PC-9 (cell line): ENCODE measurements at regions not wholly inside any gene's neighbourhood (a gene's known extent, or its start where the extent isn't known, plus 50 kb on each side); places are given as distances from the start of the nearest gene placed in this dataset.

ENCODE experiments used
- BruUV-seq: library from RNA; stranded (reverse); fragments of 400-500 nt; replicated peaks from 2 replicates; lab custom pipeline; 2021; lab: Mats Ljungman, UMichigan
- CTCF ChIA-PET: fragments of 300-600 bp; sonication (Branson Sonifier 250); formaldehyde crosslinking; loops from one replicate; lab custom pipeline; 2022; ENCODE audit warnings: antibody characterized with exemption; lab: Charles Lee
- POLR2A ChIA-PET: fragments of 300-600 bp; sonication (Branson Sonifier 250); formaldehyde crosslinking; loops from one replicate; lab custom pipeline; 2022; ENCODE audit warnings: antibody characterized with exemption; ENCODE audit not compliant: unreplicated experiment; lab: Charles Lee
- DNase-seq, 2 experiments: peaks; one replicate each; pipeline versions ENCODE4 v3.0.0 to v3.0.0-alpha.2; 2015 to 2022; ENCODE audit warnings: mixed read lengths in 1 of 2
- H2AFZ ChIP-seq: fragments of 200-600 bp; sonication (generic); 2 replicates; pipeline ENCODE4 v1.8.1; 2017; ENCODE audit warnings: antibody characterized with exemption
- H3F3A ChIP-seq: fragments of 200-600 bp; sonication (generic); 2 replicates; pipeline ENCODE4 v1.8.1; 2017; ENCODE audit warnings: antibody characterized with exemption, mild to moderate bottlenecking, low read depth; ENCODE audit not compliant: insufficient read depth
- H3K27ac ChIP-seq: fragments of 200-600 bp; sonication (generic); 2 replicates; pipeline ENCODE4 v1.6.1; 2016; ENCODE audit warnings: mixed run types
- H3K27me3 ChIP-seq: fragments of 200-600 bp; sonication (generic); 2 replicates; pipeline ENCODE4 v1.6.1; 2016; ENCODE audit warnings: low read depth, mixed run types; ENCODE audit not compliant: insufficient read depth
- H3K36me3 ChIP-seq: fragments of 200-600 bp; sonication (generic); 2 replicates; pipeline ENCODE4 v1.6.1; 2016; ENCODE audit warnings: low read depth, mixed run types
- H3K4me1 ChIP-seq: fragments of 200-600 bp; sonication (generic); replicated peaks from 2 replicates; pipeline ENCODE4 v1.6.1; 2016; ENCODE audit warnings: mixed run types; ENCODE audit not compliant: insufficient read depth
- H3K4me2 ChIP-seq: fragments of 200-600 bp; sonication (generic); 2 replicates; pipeline ENCODE4 v1.6.1; 2017; ENCODE audit warnings: mixed run types
- H3K4me3 ChIP-seq: fragments of 200-600 bp; sonication (generic); 2 replicates; pipeline ENCODE4 v1.6.1; 2016; ENCODE audit warnings: mixed run types
- H3K79me2 ChIP-seq: fragments of 200-600 bp; sonication (generic); 2 replicates; pipeline ENCODE4 v1.6.1; 2017; ENCODE audit warnings: low read depth, mixed run types
- H3K9me2 ChIP-seq: fragments of 200-600 bp; sonication (generic); 2 replicates; pipeline ENCODE4 v1.8.1; 2017; ENCODE audit warnings: mild to moderate bottlenecking; ENCODE audit not compliant: insufficient read depth
- H3K9me3 ChIP-seq: fragments of 200-600 bp; sonication (generic); 2 replicates; pipeline ENCODE4 v1.8.1; 2016; ENCODE audit warnings: low read depth; ENCODE audit not compliant: insufficient read depth
- H4K20me1 ChIP-seq: fragments of 200-600 bp; sonication (generic); 2 replicates; pipeline ENCODE4 v1.8.1; 2017; ENCODE audit not compliant: insufficient read depth
- EZH2 ChIP-seq: fragments of 200-600 bp; sonication (generic); IDR thresholded peaks from 2 replicates; pipeline ENCODE4 v1.8.0; 2017; ENCODE audit warnings: antibody characterized with exemption, low read depth
- intact Hi-C: fragments of 100-400 bp; cut with micrococcal nuclease; formaldehyde crosslinking; loops from one replicate; pipeline ENCODE4 v1.10.0; 2022; ENCODE audit not compliant: unreplicated experiment
- TF ChIP-seq, protein P1 (sequence below): fragments of 200-600 bp; sonication (generic); conservative IDR thresholded peaks from 2 replicates; pipeline ENCODE4 v1.6.1; 2017; ENCODE audit warnings: mixed run types, antibody characterized with exemption, mild to moderate bottlenecking, moderate library complexity

DNA sequence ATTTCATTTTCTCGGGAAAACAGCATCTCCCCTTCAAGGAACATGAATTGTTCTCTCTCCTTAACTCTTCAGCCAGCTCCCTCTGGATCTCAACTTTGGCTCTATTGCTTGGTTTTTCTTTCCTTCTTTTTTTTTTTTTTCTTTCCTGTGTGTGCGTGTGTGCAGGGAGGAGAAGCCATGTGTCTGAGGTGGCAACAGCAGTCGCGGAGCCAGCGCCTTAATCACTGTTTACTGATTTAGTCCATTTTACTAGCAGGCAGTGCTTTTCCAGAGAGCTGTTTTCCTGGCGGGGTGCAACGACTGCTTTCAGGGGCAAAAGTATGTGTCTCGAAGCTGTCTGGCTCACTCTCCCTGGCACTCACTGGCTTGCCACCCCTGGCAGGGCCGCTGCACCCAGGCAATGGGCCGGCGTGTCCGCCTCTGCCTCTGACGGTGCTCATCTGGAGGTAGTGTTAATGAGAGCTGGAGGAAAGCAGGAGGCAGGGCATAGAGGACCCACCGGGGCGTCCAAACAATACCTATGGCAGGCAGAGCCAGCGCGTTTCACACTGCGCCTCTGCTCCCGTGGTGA is 835.4 kb upstream of the NR2F2 start:
- no peaks in the 10 kb centered on the region for H4K20me1 ChIP-seq
- no peaks in the 10 kb centered on the region for H3K9me2 ChIP-seq
- H3F3A ChIP-seq = no peaks in the 10 kb centered on the region
- no peaks in the 10 kb centered on the region for H3K27me3 ChIP-seq
- H3K4me2 ChIP-seq = no peak overlapping the region
- TF ChIP-seq, protein P1, sequence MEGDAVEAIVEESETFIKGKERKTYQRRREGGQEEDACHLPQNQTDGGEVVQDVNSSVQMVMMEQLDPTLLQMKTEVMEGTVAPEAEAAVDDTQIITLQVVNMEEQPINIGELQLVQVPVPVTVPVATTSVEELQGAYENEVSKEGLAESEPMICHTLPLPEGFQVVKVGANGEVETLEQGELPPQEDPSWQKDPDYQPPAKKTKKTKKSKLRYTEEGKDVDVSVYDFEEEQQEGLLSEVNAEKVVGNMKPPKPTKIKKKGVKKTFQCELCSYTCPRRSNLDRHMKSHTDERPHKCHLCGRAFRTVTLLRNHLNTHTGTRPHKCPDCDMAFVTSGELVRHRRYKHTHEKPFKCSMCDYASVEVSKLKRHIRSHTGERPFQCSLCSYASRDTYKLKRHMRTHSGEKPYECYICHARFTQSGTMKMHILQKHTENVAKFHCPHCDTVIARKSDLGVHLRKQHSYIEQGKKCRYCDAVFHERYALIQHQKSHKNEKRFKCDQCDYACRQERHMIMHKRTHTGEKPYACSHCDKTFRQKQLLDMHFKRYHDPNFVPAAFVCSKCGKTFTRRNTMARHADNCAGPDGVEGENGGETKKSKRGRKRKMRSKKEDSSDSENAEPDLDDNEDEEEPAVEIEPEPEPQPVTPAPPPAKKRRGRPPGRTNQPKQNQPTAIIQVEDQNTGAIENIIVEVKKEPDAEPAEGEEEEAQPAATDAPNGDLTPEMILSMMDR = no peak
- TF ChIP-seq EZH2 = no peak
- peaks cover 4% of the 10 kb centered on the region; the same call in 1 of the 2 replicates for H3K4me1 ChIP-seq
- no peak overlapping the region for H3K4me3 ChIP-seq
- H3K79me2 ChIP-seq = no peaks in the 10 kb centered on the region
- H3K27ac ChIP-seq = no peak overlapping the region
- no TSS peak for BruUV-seq
- no peaks in the 10 kb centered on the region for H3K9me3 ChIP-seq
- DNase-seq = no peak
- no peak overlapping the region for H2AFZ ChIP-seq
- H3K36me3 ChIP-seq = no peaks in the 10 kb centered on the region
- ChIA-PET POLR2A (no interaction called here), CTCF (no interaction called here)
- intact Hi-C loops = no loop called here

DNA sequence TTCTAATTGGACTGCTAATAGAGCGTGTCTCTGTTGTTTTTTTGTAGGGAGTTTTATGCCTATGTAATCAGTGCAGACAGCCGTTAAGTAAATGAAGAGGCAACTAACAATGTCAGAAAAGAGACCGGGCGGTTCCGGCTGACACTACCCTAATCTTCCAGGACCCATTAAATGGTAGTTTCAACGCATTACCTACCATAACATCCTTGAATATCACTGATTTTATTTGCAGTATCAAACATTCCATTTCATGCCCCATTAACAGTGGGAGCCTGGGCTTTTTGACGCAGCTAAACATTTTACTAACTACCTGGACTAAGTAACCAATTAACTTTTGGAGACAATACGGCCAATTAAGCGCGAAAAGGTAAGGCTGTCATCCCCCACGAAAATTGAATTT is 832.9 kb upstream of the NR2F2 start:
- H3K4me2 ChIP-seq = no peak overlapping the region
- H4K20me1 ChIP-seq = no peaks in the 10 kb centered on the region
- no peak for DNase-seq
- no peaks in the 10 kb centered on the region for H3F3A ChIP-seq
- POLR2A ChIA-PET = no interaction called here
- H3K27ac ChIP-seq = no peak overlapping the region
- H3K4me3 ChIP-seq = no peak overlapping the region
- H3K27me3 ChIP-seq = no peaks in the 10 kb centered on the region
- no TSS peak for BruUV-seq
- H3K9me2 ChIP-seq = no peaks in the 10 kb centered on the region
- CTCF ChIA-PET = no interaction called here
- intact Hi-C loops = no loop called here
- H3K9me3 ChIP-seq = no peaks in the 10 kb centered on the region
- no peaks in the 10 kb centered on the region for H3K79me2 ChIP-seq
- H3K36me3 ChIP-seq = no peaks in the 10 kb centered on the region
- no peak overlapping the region for H2AFZ ChIP-seq
- TF ChIP-seq, protein P1 = no peak
- no peak for TF ChIP-seq EZH2
- H3K4me1 ChIP-seq = no peaks in the 10 kb centered on the region

DNA sequence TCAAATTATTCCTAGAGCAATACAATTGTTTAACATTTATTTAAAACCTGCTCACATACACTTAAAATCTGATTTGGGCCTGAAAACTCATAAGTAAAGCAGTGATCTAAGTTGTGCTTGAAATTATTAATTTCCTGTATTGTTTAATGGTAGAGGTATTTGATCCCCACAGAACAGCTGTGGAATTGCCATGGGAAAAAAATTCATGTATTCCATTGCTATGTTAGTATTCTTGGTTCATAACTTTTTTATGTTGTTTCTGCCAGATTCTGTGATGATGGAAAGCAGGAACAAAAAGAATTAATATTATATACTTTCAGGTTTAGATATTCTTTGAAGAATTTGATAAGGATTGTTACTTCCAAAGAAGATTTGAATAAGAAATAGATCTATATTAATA is 831.5 kb upstream of the NR2F2 start:
- no TSS peak for BruUV-seq
- no peak overlapping the region for H2AFZ ChIP-seq
- no peaks in the 10 kb centered on the region for H3K4me1 ChIP-seq
- H3F3A ChIP-seq = no peaks in the 10 kb centered on the region
- ChIA-PET CTCF (no interaction called here), POLR2A (no interaction called here)
- no peak overlapping the region for H3K4me3 ChIP-seq
- DNase-seq = no peak
- no peaks in the 10 kb centered on the region for H3K79me2 ChIP-seq
- H3K9me3 ChIP-seq = no peaks in the 10 kb centered on the region
- no peak for TF ChIP-seq EZH2
- TF ChIP-seq, protein P1 = no peak
- no peaks in the 10 kb centered on the region for H3K36me3 ChIP-seq
- no peaks in the 10 kb centered on the region for H3K9me2 ChIP-seq
- no peak overlapping the region for H3K27ac ChIP-seq
- H3K27me3 ChIP-seq = no peaks in the 10 kb centered on the region
- H3K4me2 ChIP-seq = no peak overlapping the region
- intact Hi-C loops = no loop called here
- no peaks in the 10 kb centered on the region for H4K20me1 ChIP-seq
